ENCODE measurements at regions not wholly inside any gene's neighbourhood (a gene's known extent, or its start where the extent isn't known, plus 50 kb on each side); places are given as distances from the start of the nearest gene placed in this dataset.

DNA sequence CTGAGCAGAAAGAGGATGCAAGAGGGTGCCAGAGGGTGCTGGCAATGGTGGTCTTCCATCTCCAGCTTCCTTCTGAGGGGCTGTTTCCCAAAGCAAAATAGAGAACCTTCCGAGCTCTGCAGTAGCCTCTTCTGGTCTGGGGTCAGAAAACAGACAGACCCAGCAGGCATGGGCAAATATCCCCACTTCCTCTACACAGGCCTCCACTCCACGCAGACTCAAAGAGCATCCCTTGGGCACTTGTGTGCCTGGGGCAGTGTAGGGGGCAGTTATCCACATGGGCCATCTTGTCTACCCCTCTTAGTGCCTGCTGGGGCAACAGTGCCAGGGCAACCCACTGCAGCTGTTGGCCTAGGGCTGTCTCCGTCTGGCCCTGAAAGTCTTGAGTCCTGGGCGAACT lies 231.9 kb downstream of the TTC8 start:
- TF ChIP-seq, protein P1, sequence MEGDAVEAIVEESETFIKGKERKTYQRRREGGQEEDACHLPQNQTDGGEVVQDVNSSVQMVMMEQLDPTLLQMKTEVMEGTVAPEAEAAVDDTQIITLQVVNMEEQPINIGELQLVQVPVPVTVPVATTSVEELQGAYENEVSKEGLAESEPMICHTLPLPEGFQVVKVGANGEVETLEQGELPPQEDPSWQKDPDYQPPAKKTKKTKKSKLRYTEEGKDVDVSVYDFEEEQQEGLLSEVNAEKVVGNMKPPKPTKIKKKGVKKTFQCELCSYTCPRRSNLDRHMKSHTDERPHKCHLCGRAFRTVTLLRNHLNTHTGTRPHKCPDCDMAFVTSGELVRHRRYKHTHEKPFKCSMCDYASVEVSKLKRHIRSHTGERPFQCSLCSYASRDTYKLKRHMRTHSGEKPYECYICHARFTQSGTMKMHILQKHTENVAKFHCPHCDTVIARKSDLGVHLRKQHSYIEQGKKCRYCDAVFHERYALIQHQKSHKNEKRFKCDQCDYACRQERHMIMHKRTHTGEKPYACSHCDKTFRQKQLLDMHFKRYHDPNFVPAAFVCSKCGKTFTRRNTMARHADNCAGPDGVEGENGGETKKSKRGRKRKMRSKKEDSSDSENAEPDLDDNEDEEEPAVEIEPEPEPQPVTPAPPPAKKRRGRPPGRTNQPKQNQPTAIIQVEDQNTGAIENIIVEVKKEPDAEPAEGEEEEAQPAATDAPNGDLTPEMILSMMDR (conservative IDR thresholded peaks at IDR 0.05; ENCODE audit: low read depth, low read length) = no peak
- H3K79me2 ChIP-seq (ENCODE audit: insufficient read depth, low read depth) = no peaks in the 10 kb centered on the region
- no peak overlapping the region for H3K9ac ChIP-seq
- H4K20me1 ChIP-seq (ENCODE audit: insufficient read depth) = no peaks in the 10 kb centered on the region
- H2AFZ ChIP-seq (ENCODE audit: low read depth) = no peak overlapping the region
- no peak overlapping the region for H3K4me2 ChIP-seq
- no peaks in the 10 kb centered on the region for H3K4me1 ChIP-seq (ENCODE audit: low read depth, poor library complexity, severe bottlenecking)
- H3K36me3 ChIP-seq (ENCODE audit: insufficient read depth) = no peaks in the 10 kb centered on the region
- H3K27ac ChIP-seq = no peak overlapping the region
- no peak overlapping the region for H3K4me3 ChIP-seq (IDR thresholded peaks at IDR 0.05; ENCODE audit: insufficient read depth, low read depth, low read length)
- H3K27me3 ChIP-seq (ENCODE audit: insufficient read depth, low read depth) = no peaks in the 10 kb centered on the region

DNA sequence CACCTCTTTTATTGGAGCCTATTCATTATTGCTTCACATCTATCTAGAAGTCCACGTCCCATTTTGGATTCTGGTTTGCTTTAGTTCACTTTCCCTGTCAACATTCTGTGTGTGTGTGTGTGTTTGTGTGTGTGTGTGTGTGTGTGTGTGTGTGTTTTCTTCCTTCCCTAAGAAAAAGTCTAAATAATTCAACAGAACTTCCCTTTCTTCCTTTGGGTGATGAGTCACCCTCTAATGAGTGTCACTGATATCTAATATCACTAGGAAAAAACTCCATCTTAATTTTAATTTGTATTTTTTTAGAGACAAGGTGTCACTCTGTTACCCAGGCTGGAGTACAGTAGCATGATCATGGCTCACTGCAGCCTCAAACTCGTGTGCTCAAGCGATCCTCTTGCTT lies 234.2 kb downstream of the TTC8 start:
- no peak overlapping the region for H3K9ac ChIP-seq
- no peaks in the 10 kb centered on the region for H3K4me1 ChIP-seq (ENCODE audit: low read depth, poor library complexity, severe bottlenecking)
- H3K4me2 ChIP-seq = no peak overlapping the region
- TF ChIP-seq, protein P1 (conservative IDR thresholded peaks at IDR 0.05; ENCODE audit: low read depth, low read length) = no peak
- H3K27me3 ChIP-seq (ENCODE audit: insufficient read depth, low read depth) = no peaks in the 10 kb centered on the region
- H4K20me1 ChIP-seq (ENCODE audit: insufficient read depth) = no peaks in the 10 kb centered on the region
- no peak overlapping the region for H2AFZ ChIP-seq (ENCODE audit: low read depth)
- no peak overlapping the region for H3K4me3 ChIP-seq (IDR thresholded peaks at IDR 0.05; ENCODE audit: insufficient read depth, low read depth, low read length)
- no peaks in the 10 kb centered on the region for H3K36me3 ChIP-seq (ENCODE audit: insufficient read depth)
- H3K27ac ChIP-seq = no peak overlapping the region
- no peaks in the 10 kb centered on the region for H3K79me2 ChIP-seq (ENCODE audit: insufficient read depth, low read depth)

DNA sequence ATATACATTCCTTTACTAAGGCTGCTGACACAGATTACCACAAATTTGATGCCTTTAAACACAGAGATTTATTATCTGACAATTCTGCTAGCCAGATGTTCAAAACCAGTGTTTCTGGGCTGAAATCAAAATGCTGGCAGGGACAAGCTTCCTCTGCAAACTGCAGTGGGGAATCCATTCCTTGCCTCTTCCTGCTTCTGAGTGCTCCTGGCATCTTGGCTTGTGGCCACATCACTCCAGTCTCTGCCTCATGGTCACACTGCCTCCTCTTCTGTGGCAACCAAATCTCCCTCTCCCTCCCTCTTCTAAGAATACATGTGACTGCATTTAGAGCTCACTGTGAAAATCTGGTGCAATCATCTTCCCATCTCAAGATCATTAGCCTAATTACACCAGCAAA lies 235.7 kb downstream of the TTC8 start:
- no peaks in the 10 kb centered on the region for H3K79me2 ChIP-seq (ENCODE audit: insufficient read depth, low read depth)
- no peak overlapping the region for H2AFZ ChIP-seq (ENCODE audit: low read depth)
- no peak overlapping the region for H3K4me2 ChIP-seq
- H3K36me3 ChIP-seq (ENCODE audit: insufficient read depth) = no peaks in the 10 kb centered on the region
- H3K4me3 ChIP-seq (IDR thresholded peaks at IDR 0.05; ENCODE audit: insufficient read depth, low read depth, low read length) = no peak overlapping the region
- H3K27ac ChIP-seq = no peak overlapping the region
- H3K27me3 ChIP-seq (ENCODE audit: insufficient read depth, low read depth) = no peaks in the 10 kb centered on the region
- TF ChIP-seq, protein P1 (conservative IDR thresholded peaks at IDR 0.05; ENCODE audit: low read depth, low read length) = no peak
- no peaks in the 10 kb centered on the region for H4K20me1 ChIP-seq (ENCODE audit: insufficient read depth)
- H3K4me1 ChIP-seq (ENCODE audit: low read depth, poor library complexity, severe bottlenecking) = no peaks in the 10 kb centered on the region
- H3K9ac ChIP-seq = no peak overlapping the region

DNA sequence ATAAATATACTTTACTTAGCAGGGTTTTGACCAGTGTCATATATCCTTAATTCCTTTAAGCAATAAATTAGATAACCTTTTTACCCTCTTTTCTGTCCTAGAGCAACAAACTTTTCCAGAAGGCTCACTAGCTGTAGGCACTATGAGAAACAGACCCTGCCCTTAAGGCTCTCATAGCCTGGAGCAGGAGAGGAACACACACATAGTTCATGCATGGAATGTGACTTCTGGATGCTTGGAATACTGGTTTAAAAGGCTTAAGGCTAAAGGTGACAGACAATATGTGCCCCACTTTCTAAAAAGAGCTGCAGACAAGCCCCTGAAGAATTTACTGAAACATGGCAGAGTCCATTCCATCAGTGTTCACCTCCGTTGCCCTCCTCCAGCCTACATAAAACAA lies 237.2 kb downstream of the TTC8 start:
- Histone ChIP-seq H2AFZ (ENCODE audit: low read depth) (no peak overlapping the region), H3K4me3 (IDR thresholded peaks at IDR 0.05; ENCODE audit: insufficient read depth, low read depth, low read length) (no peak overlapping the region), H3K36me3 (ENCODE audit: insufficient read depth) (no peaks in the 10 kb centered on the region), H3K4me1 (ENCODE audit: low read depth, poor library complexity, severe bottlenecking) (no peaks in the 10 kb centered on the region), H3K27ac (no peak overlapping the region), H3K9ac (no peak overlapping the region), H3K4me2 (no peak overlapping the region), H3K79me2 (ENCODE audit: insufficient read depth, low read depth) (no peaks in the 10 kb centered on the region), H3K27me3 (ENCODE audit: insufficient read depth, low read depth) (no peaks in the 10 kb centered on the region), H4K20me1 (ENCODE audit: insufficient read depth) (no peaks in the 10 kb centered on the region)
- TF ChIP-seq, protein P1 (conservative IDR thresholded peaks at IDR 0.05; ENCODE audit: low read depth, low read length) = no peak

GRCh38 chr14:89065879-89066278 lies 241.4 kb downstream of the TTC8 start:
- H3K27me3 ChIP-seq (ENCODE audit: insufficient read depth, low read depth) = no peaks in the 10 kb centered on the region
- TF ChIP-seq, protein P1 (conservative IDR thresholded peaks at IDR 0.05; ENCODE audit: low read depth, low read length) = no peak

More at GRCh38 chr14:89065879-89066278, 241.4 kb downstream of the TTC8 start:
- H3K27ac ChIP-seq = no peak overlapping the region
- no peaks in the 10 kb centered on the region for H4K20me1 ChIP-seq (ENCODE audit: insufficient read depth)
- H3K36me3 ChIP-seq (ENCODE audit: insufficient read depth) = no peaks in the 10 kb centered on the region
- H3K4me3 ChIP-seq (IDR thresholded peaks at IDR 0.05; ENCODE audit: insufficient read depth, low read depth, low read length) = no peak overlapping the region
- no peak overlapping the region for H3K4me2 ChIP-seq
- H3K9ac ChIP-seq = no peak overlapping the region
- H3K4me1 ChIP-seq (ENCODE audit: low read depth, poor library complexity, severe bottlenecking) = no peaks in the 10 kb centered on the region
- no peak overlapping the region for H2AFZ ChIP-seq (ENCODE audit: low read depth)
- H3K79me2 ChIP-seq (ENCODE audit: insufficient read depth, low read depth) = no peaks in the 10 kb centered on the region
